Neural cell (in vitro differentiated cells): ENCODE measurements at regions not wholly inside any gene's neighbourhood (a gene's known extent, or its start where the extent isn't known, plus 50 kb on each side); places are given as distances from the start of the nearest gene placed in this dataset.
A peak's percentile ranks its signal among the peaks of the same experiment; 100 is the strongest.

ENCODE experiments used
- H2AFZ ChIP-seq: fragments of 200-600, 300-800 bp; sonication (generic), shearing (Covaris generic); 2 replicates; pipeline ENCODE4 v1.6.0; 2014; ENCODE audit warnings: low read depth, mild to moderate bottlenecking, antibody characterized with exemption, low read length, moderate library complexity
- H3F3A ChIP-seq: fragments of 200-600 bp; shearing (Covaris generic); 2 replicates; pipeline ENCODE4 v1.6.1; 2016; ENCODE audit warnings: mild to moderate bottlenecking, moderate library complexity, mixed read lengths, antibody characterized with exemption, low read length; ENCODE audit not compliant: insufficient read depth, poor library complexity, severe bottlenecking
- H3K27ac ChIP-seq: fragments of 200-600, 300-800 bp; sonication (generic), shearing (Covaris generic); 2 replicates; pipeline ENCODE4 v1.5.1; 2014; ENCODE audit warnings: mild to moderate bottlenecking, low read length, moderate library complexity
- H3K27me3 ChIP-seq: fragments of 300-800, 200-600 bp; sonication (generic), shearing (Covaris generic); 2 replicates; pipeline ENCODE4 v1.6.0; 2014; ENCODE audit warnings: mild to moderate bottlenecking, low read depth, low read length, moderate library complexity; ENCODE audit not compliant: insufficient read depth
- H3K36me3 ChIP-seq: fragments of 300-800, 200-600 bp; sonication (generic), shearing (Covaris generic); 2 replicates; pipeline ENCODE4 v1.5.1; 2014; ENCODE audit warnings: mild to moderate bottlenecking, antibody characterized with exemption, low read length, moderate library complexity; ENCODE audit not compliant: insufficient read depth
- H3K4me2 ChIP-seq: fragments of 300-800, 200-600 bp; sonication (generic), shearing (Covaris generic); 2 replicates; pipeline ENCODE4 v1.6.0; 2014; ENCODE audit warnings: mild to moderate bottlenecking, low read length
- H3K4me3 ChIP-seq: fragments of 300-800, 200-600 bp; sonication (generic), shearing (Covaris generic); 2 replicates; pipeline ENCODE4 v1.5.1; 2014; ENCODE audit warnings: mild to moderate bottlenecking, low read length, moderate library complexity
- H3K79me2 ChIP-seq: fragments of 200-600 bp; shearing (Covaris generic); replicated peaks from 2 replicates; pipeline ENCODE4 v1.6.0; 2014; ENCODE audit warnings: mild to moderate bottlenecking, low read length, moderate library complexity; ENCODE audit not compliant: insufficient read depth
- H3K9ac ChIP-seq: fragments of 300-800, 200-600 bp; sonication (generic), shearing (Covaris generic); 2 replicates; pipeline ENCODE4 v1.6.1; 2016; ENCODE audit warnings: mild to moderate bottlenecking, low read length, mixed read lengths
- H3K9me2 ChIP-seq: fragments of 200-600 bp; shearing (Covaris generic); 2 replicates; pipeline ENCODE4 v1.6.1; 2016; ENCODE audit warnings: mild to moderate bottlenecking, low read length, mixed read lengths; ENCODE audit not compliant: insufficient read depth
- H3K9me3 ChIP-seq: fragments of 200-600, 300-800 bp; sonication (generic), shearing (Covaris generic); 2 replicates; pipeline ENCODE4 v1.6.1; 2016; ENCODE audit warnings: mild to moderate bottlenecking, mixed run types, low read length, moderate library complexity, mixed read lengths
- H4K20me1 ChIP-seq: fragments of 200-600 bp; shearing (Covaris generic); 2 replicates; pipeline ENCODE4 v1.6.1; 2016; ENCODE audit warnings: mild to moderate bottlenecking, mixed run types; ENCODE audit not compliant: insufficient read depth
- EP300 ChIP-seq: fragments of 450-650 bp; conservative IDR thresholded peaks from 2 replicates; pipeline ENCODE4 v1.6.1; 2014; ENCODE audit warnings: antibody characterized with exemption, mild to moderate bottlenecking, moderate library complexity; ENCODE audit not compliant: poor library complexity, severe bottlenecking
- EZH2 ChIP-seq: fragments of 200-600, 300-800 bp; shearing (Covaris generic), sonication (generic); IDR thresholded peaks from 2 replicates; pipeline ENCODE4 v1.6.1; 2014; ENCODE audit warnings: antibody characterized with exemption, low read length, borderline replicate concordance, mild to moderate bottlenecking; ENCODE audit not compliant: insufficient read depth, poor library complexity, severe bottlenecking
- MXI1 ChIP-seq: fragments of 450-650 bp; conservative IDR thresholded peaks from 2 replicates; pipeline ENCODE4 v1.6.1; 2014; ENCODE audit warnings: antibody characterized with exemption, mild to moderate bottlenecking; ENCODE audit not compliant: poor library complexity, severe bottlenecking
- POLR2AphosphoS5 ChIP-seq: IDR thresholded peaks from 2 replicates; pipeline ENCODE4 v1.6.1; 2012
- RAD21 ChIP-seq: fragments of 450-650 bp; conservative IDR thresholded peaks from 2 replicates; pipeline ENCODE4 v1.6.1; 2014; ENCODE audit warnings: antibody characterized with exemption, mild to moderate bottlenecking, moderate library complexity
- SMC3 ChIP-seq: fragments of 450-650 bp; conservative IDR thresholded peaks from 2 replicates; pipeline ENCODE4 v1.6.1; 2014; ENCODE audit warnings: antibody characterized with exemption, mild to moderate bottlenecking, moderate library complexity; ENCODE audit not compliant: poor library complexity
- TAF1 ChIP-seq: IDR thresholded peaks from 2 replicates; pipeline ENCODE4 v1.6.1; 2012; ENCODE audit warnings: low read depth
- TF ChIP-seq, protein P1 (sequence below): IDR thresholded peaks from 2 replicates; pipeline ENCODE4 v1.6.1; 2012; ENCODE audit warnings: borderline replicate concordance
- TF ChIP-seq, protein P2 (sequence below): fragments of 450-650 bp; IDR thresholded peaks from 2 replicates; pipeline ENCODE4 v1.5.1; 2014; ENCODE audit warnings: antibody characterized with exemption, mild to moderate bottlenecking, moderate library complexity; ENCODE audit not compliant: poor library complexity, severe bottlenecking

DNA sequence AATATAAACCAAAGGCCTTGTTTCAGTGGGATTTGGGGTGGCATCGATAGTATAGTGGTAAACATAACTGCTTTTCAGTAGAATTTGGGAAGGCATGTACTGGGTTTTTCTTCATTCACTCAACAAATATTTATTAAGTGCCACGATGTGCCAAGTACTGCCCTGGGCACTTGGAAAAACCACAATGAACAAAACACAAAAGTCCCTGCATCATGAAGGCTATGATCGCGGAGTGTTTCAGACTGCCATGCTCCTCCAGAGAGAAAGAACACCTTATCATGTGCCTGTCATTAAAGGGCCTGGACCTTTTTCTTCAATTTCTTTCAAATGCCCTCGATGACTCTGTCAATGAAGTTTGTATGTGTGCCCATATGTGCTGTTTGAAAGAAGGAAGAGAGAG, 59.2 kb upstream of the CEP85L start:
- no peak overlapping the region for H3K27ac ChIP-seq
- no peak overlapping the region for H3K4me2 ChIP-seq

DNA sequence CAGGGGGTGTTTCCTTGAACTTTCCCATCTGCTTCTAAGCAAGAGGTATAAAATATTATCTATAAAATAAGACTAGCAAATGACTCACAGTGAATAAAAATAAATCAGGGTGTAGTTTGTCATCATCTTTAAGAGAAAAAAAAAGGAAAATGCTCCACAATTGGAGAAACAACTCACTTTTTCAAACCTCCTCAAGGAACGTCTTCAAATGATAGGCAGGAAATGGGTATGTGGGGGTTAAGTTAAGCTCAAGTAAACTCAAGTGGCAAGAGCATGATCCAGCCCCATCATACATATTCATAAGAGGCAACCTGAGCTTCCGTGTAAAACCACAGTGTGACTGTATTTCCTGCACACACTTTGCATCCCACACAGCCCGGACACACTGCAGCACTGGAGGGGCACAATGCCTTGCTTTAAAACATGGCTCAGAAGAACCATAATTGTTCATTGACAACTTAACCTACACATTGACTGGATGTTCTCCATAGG, 58.5 kb upstream of the CEP85L start:
- Histone ChIP-seq H3F3A (no peaks in the 10 kb centered on the region), H3K36me3 (no peaks in the 10 kb centered on the region), H3K9me3 (no peaks in the 10 kb centered on the region), H3K27ac (no peak overlapping the region), H3K79me2 (no peaks in the 10 kb centered on the region), H3K4me3 (no peak overlapping the region), H3K27me3 (no peaks in the 10 kb centered on the region), H3K9me2 (no peaks in the 10 kb centered on the region), H2AFZ (no peak overlapping the region), H4K20me1 (no peaks in the 10 kb centered on the region), H3K4me2 (no peak overlapping the region), H3K9ac (no peak overlapping the region)
- no peak for TF ChIP-seq TAF1
- TF ChIP-seq EP300 = peak; percentile 38

More for the DNA sequence above, 59.2 kb upstream of the CEP85L start:
- Histone ChIP-seq H3K9me2 (no peaks in the 10 kb centered on the region), H4K20me1 (no peaks in the 10 kb centered on the region), H3K27me3 (no peaks in the 10 kb centered on the region), H3K9me3 (no peaks in the 10 kb centered on the region), H3F3A (no peaks in the 10 kb centered on the region), H3K36me3 (no peaks in the 10 kb centered on the region), H3K9ac (no peak overlapping the region), H3K79me2 (no peaks in the 10 kb centered on the region), H3K4me3 (no peak overlapping the region), H2AFZ (no peak overlapping the region)
- no peak for TF ChIP-seq MXI1
- TF ChIP-seq, protein P1, sequence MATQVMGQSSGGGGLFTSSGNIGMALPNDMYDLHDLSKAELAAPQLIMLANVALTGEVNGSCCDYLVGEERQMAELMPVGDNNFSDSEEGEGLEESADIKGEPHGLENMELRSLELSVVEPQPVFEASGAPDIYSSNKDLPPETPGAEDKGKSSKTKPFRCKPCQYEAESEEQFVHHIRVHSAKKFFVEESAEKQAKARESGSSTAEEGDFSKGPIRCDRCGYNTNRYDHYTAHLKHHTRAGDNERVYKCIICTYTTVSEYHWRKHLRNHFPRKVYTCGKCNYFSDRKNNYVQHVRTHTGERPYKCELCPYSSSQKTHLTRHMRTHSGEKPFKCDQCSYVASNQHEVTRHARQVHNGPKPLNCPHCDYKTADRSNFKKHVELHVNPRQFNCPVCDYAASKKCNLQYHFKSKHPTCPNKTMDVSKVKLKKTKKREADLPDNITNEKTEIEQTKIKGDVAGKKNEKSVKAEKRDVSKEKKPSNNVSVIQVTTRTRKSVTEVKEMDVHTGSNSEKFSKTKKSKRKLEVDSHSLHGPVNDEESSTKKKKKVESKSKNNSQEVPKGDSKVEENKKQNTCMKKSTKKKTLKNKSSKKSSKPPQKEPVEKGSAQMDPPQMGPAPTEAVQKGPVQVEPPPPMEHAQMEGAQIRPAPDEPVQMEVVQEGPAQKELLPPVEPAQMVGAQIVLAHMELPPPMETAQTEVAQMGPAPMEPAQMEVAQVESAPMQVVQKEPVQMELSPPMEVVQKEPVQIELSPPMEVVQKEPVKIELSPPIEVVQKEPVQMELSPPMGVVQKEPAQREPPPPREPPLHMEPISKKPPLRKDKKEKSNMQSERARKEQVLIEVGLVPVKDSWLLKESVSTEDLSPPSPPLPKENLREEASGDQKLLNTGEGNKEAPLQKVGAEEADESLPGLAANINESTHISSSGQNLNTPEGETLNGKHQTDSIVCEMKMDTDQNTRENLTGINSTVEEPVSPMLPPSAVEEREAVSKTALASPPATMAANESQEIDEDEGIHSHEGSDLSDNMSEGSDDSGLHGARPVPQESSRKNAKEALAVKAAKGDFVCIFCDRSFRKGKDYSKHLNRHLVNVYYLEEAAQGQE = no peak
- TF ChIP-seq TAF1 = no peak
- TF ChIP-seq, protein P2, sequence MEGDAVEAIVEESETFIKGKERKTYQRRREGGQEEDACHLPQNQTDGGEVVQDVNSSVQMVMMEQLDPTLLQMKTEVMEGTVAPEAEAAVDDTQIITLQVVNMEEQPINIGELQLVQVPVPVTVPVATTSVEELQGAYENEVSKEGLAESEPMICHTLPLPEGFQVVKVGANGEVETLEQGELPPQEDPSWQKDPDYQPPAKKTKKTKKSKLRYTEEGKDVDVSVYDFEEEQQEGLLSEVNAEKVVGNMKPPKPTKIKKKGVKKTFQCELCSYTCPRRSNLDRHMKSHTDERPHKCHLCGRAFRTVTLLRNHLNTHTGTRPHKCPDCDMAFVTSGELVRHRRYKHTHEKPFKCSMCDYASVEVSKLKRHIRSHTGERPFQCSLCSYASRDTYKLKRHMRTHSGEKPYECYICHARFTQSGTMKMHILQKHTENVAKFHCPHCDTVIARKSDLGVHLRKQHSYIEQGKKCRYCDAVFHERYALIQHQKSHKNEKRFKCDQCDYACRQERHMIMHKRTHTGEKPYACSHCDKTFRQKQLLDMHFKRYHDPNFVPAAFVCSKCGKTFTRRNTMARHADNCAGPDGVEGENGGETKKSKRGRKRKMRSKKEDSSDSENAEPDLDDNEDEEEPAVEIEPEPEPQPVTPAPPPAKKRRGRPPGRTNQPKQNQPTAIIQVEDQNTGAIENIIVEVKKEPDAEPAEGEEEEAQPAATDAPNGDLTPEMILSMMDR = no peak
- TF ChIP-seq RAD21 = no peak
- TF ChIP-seq POLR2AphosphoS5 = no peak
- TF ChIP-seq EZH2 = no peak
- no peak for TF ChIP-seq EP300
- no peak for TF ChIP-seq SMC3

DNA sequence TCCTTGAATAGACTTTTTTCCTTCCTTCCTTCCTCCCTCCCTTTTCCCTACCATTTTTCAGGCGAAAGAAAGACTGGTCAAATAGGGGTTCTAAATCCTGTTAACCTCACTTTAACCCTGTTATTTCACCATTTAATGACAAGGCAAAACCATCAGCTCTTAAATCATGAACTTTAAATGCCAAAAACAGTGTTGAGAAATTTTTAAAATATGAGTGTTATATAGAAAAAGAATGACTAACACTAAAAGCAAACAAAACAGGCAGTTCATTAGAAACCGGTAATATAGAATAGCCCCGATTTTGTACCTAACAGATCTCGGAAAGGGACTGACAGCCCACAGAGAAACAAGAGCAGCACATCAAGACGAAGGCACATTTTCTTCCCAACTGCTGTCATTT, 57.4 kb upstream of the CEP85L start:
- H3K9me2 ChIP-seq = no peaks in the 10 kb centered on the region
- no peak overlapping the region for H3K27ac ChIP-seq
- H3K79me2 ChIP-seq = no peaks in the 10 kb centered on the region
- no peak overlapping the region for H3K4me2 ChIP-seq
- H3K36me3 ChIP-seq = no peaks in the 10 kb centered on the region
- H3F3A ChIP-seq = no peaks in the 10 kb centered on the region
- no peaks in the 10 kb centered on the region for H3K27me3 ChIP-seq
- no peaks in the 10 kb centered on the region for H3K9me3 ChIP-seq
- no peak overlapping the region for H3K4me3 ChIP-seq
- TF ChIP-seq POLR2AphosphoS5 = no peak
- TF ChIP-seq, protein P2 = no peak
- no peak overlapping the region for H2AFZ ChIP-seq
- no peak overlapping the region for H3K9ac ChIP-seq
- no peaks in the 10 kb centered on the region for H4K20me1 ChIP-seq
